H1 (cell line): ENCODE measurements at regions not wholly inside any gene's neighbourhood (a gene's known extent, or its start where the extent isn't known, plus 50 kb on each side); places are given as distances from the start of the nearest gene placed in this dataset.

Experiments used
- CTCF ChIA-PET: fragments of 300-600 bp; sonication (Branson Sonifier 250); formaldehyde crosslinking; loops from one replicate; lab custom pipeline; 2021; ENCODE audit not compliant: partially characterized antibody; lab: Charles Lee
- POLR2A ChIA-PET: fragments of 300-600 bp; sonication (Branson Sonifier 250); formaldehyde crosslinking; loops from one replicate; lab custom pipeline; 2021; ENCODE audit warnings: inconsistent platforms; ENCODE audit not compliant: partially characterized antibody; lab: Charles Lee
- DNase-seq, 2 experiments: peaks; one replicate each; pipeline versions ENCODE4 v3.0.0 to v3.0.0-alpha.2; 2010 to 2022; ENCODE audit warnings: low spot score in 2 of 2, low read depth in 1 of 2, mixed read lengths in 1 of 2
- FAIRE-seq: peaks from 2 replicates; lab custom pipeline; 2011; peaks lifted over from hg19 to GRCh38; lab: Jason Lieb, UNC
- H2AFZ ChIP-seq: 2 replicates; pipeline ENCODE4 v1.8.1; 2012; ENCODE audit warnings: low read length, inconsistent platforms
- H2AK5ac ChIP-seq: 2 replicates; pipeline ENCODE4 v1.6.1; 2013; ENCODE audit warnings: low read depth, low read length
- H2BK120ac ChIP-seq: replicated peaks from 2 replicates; pipeline ENCODE3; 2013; ENCODE audit warnings: low read depth, low read length, inconsistent platforms
- H2BK12ac ChIP-seq: 2 replicates; pipeline ENCODE4 v1.6.1; 2013; ENCODE audit warnings: low read depth, low read length
- H2BK15ac ChIP-seq: 2 replicates; pipeline ENCODE4 v1.6.1; 2013; ENCODE audit warnings: low read length
- H2BK20ac ChIP-seq: 2 replicates; pipeline ENCODE4 v1.6.1; 2013; ENCODE audit warnings: low read length
- H2BK5ac ChIP-seq: 2 replicates; pipeline ENCODE4 v1.6.1; 2013; ENCODE audit warnings: low read depth, low read length
- H3K14ac ChIP-seq: 2 replicates; pipeline ENCODE4 v1.6.1; 2013; ENCODE audit warnings: inconsistent platforms; ENCODE audit not compliant: insufficient read length
- H3K18ac ChIP-seq: 2 replicates; pipeline ENCODE4 v1.6.1; 2013; ENCODE audit warnings: low read length; ENCODE audit errors: extremely low read depth
- H3K23ac ChIP-seq: 2 replicates; pipeline ENCODE4 v1.6.1; 2013; ENCODE audit warnings: inconsistent platforms; ENCODE audit not compliant: insufficient read length
- H3K23me2 ChIP-seq: 2 replicates; pipeline ENCODE4 v1.6.1; 2013; ENCODE audit warnings: low read depth, low read length
- H3K27ac ChIP-seq: 2 replicates; pipeline ENCODE4 v1.6.1; 2011; ENCODE audit warnings: low read depth, low read length, inconsistent platforms
- H3K27me3 ChIP-seq, 4 experiments: replicated peaks in 1 of 4; 1 replicate in 1 of 4; 2 replicates in 3 of 4; pipeline versions ENCODE4 v1.6.1 to v1.8.1; 2011 to 2013; ENCODE audit warnings: low read length in 3 of 4, mild to moderate bottlenecking in 3 of 4, inconsistent platforms in 2 of 4, mixed read lengths in 2 of 4, moderate library complexity in 1 of 4; ENCODE audit not compliant: control insufficient read depth in 3 of 4, insufficient read depth in 3 of 4; ENCODE audit errors: extremely low read depth in 1 of 4
- H3K36me3 ChIP-seq, 4 experiments: 2 replicates each; pipeline versions ENCODE4 v1.6.1 to v1.8.1; 2011 to 2013; ENCODE audit warnings: mild to moderate bottlenecking in 4 of 4, low read length in 3 of 4, moderate library complexity in 2 of 4, control low read depth in 1 of 4, inconsistent platforms in 1 of 4; ENCODE audit not compliant: insufficient read depth in 4 of 4, control insufficient read depth in 2 of 4
- H3K4ac ChIP-seq: replicated peaks from 2 replicates; pipeline ENCODE3; 2013; ENCODE audit warnings: low read length, low read depth, mixed read lengths, inconsistent platforms; ENCODE audit not compliant: insufficient read length
- H3K4me1 ChIP-seq, 4 experiments: replicated peaks in 1 of 4; 1 replicate in 1 of 4; 2 replicates in 3 of 4; pipeline versions ENCODE4 v1.6.1 to v1.8.1; 2011 to 2013; ENCODE audit warnings: low read length in 3 of 4, inconsistent platforms in 2 of 4, mixed read lengths in 1 of 4; ENCODE audit not compliant: insufficient read depth in 4 of 4, control insufficient read depth in 3 of 4
- H3K4me2 ChIP-seq, 2 experiments: 2 replicates each; pipeline versions ENCODE4 v1.6.1 to v1.8.1; 2011 to 2013; ENCODE audit warnings: low read depth in 2 of 2, low read length in 2 of 2, control low read depth in 1 of 2, inconsistent platforms in 1 of 2, mild to moderate bottlenecking in 1 of 2; ENCODE audit not compliant: insufficient read depth in 1 of 2
- H3K4me3 ChIP-seq, 4 experiments: fragments of 200-600, 300-600 bp in 1 of 4; sonication (generic), shearing (Covaris generic), sonication (Bioruptor Twin) in 1 of 4; 2 replicates each; pipeline versions ENCODE4 v1.5.1 to v1.8.1; 2011 to 2016; ENCODE audit warnings: low read length in 4 of 4, low read depth in 3 of 4, control low read depth in 2 of 4, inconsistent platforms in 2 of 4, mild to moderate bottlenecking in 2 of 4, mixed read lengths in 1 of 4, moderate library complexity in 1 of 4; ENCODE audit not compliant: insufficient read depth in 2 of 4; ENCODE audit errors: extremely low read depth in 1 of 4
- H3K56ac ChIP-seq: replicated peaks from 2 replicates; pipeline ENCODE3; 2013; ENCODE audit warnings: low read depth, mild to moderate bottlenecking, mixed read lengths, low read length, inconsistent platforms; ENCODE audit not compliant: insufficient read length
- H3K79me1 ChIP-seq: 2 replicates; pipeline ENCODE4 v1.6.1; 2013; ENCODE audit warnings: low read depth, low read length, control low read depth
- H3K79me2 ChIP-seq, 2 experiments: 2 replicates each; pipeline versions ENCODE4 v1.6.1 to v1.8.1; 2012 to 2013; ENCODE audit warnings: low read length in 2 of 2, mild to moderate bottlenecking in 2 of 2, inconsistent platforms in 1 of 2; ENCODE audit not compliant: insufficient read depth in 2 of 2, control insufficient read depth in 1 of 2
- H3K9ac ChIP-seq, 4 experiments: replicated peaks in 1 of 4; 1 replicate in 1 of 4; 2 replicates in 3 of 4; pipeline versions ENCODE4 v1.6.1 to v1.8.1; 2011 to 2013; ENCODE audit warnings: low read depth in 3 of 4, low read length in 3 of 4, control low read depth in 2 of 4, mild to moderate bottlenecking in 2 of 4, moderate library complexity in 2 of 4, inconsistent platforms in 1 of 4; ENCODE audit errors: extremely low read depth in 1 of 4
- H3K9me3 ChIP-seq, 2 experiments: 2 replicates each; pipeline versions ENCODE4 v1.6.1 to v1.8.1; 2012 to 2013; ENCODE audit warnings: mild to moderate bottlenecking in 2 of 2, moderate library complexity in 2 of 2, control low read depth in 1 of 2, inconsistent platforms in 1 of 2, low read depth in 1 of 2, low read length in 1 of 2, mixed read lengths in 1 of 2; ENCODE audit not compliant: insufficient read depth in 2 of 2
- H4K20me1 ChIP-seq, 2 experiments: replicated peaks in 1 of 2; 2 replicates each; pipeline versions ENCODE3 to v1.8.1; 2011 to 2013; ENCODE audit warnings: inconsistent platforms in 2 of 2, low read length in 2 of 2, mild to moderate bottlenecking in 1 of 2; ENCODE audit not compliant: insufficient read depth in 2 of 2, control insufficient read depth in 1 of 2
- H4K5ac ChIP-seq: 2 replicates; pipeline ENCODE4 v1.6.1; 2013; ENCODE audit warnings: low read length, low read depth, mixed read lengths, inconsistent platforms; ENCODE audit not compliant: insufficient read length
- H4K8ac ChIP-seq: 2 replicates; pipeline ENCODE4 v1.8.0; 2013; ENCODE audit warnings: mild to moderate bottlenecking, moderate library complexity, low read length, inconsistent platforms; ENCODE audit not compliant: insufficient read depth; ENCODE audit errors: extremely low read depth
- H4K91ac ChIP-seq: replicated peaks from 2 replicates; pipeline ENCODE3; 2013; ENCODE audit warnings: low read length, mixed read lengths, inconsistent platforms; ENCODE audit not compliant: insufficient read length
- CBX5 ChIP-seq: fragments of 300-800, 300-1000 bp; sonication (generic); IDR thresholded peaks from 2 replicates; pipeline ENCODE4 v1.7.1; 2016; ENCODE audit warnings: antibody characterized with exemption, low read length, low read depth
- EGR1 ChIP-seq: IDR thresholded peaks from 2 replicates; pipeline ENCODE4 v1.6.1; 2011; ENCODE audit warnings: low read depth, low read length, borderline replicate concordance
- EP300 ChIP-seq, 2 experiments: IDR thresholded peaks; 1 replicate in 1 of 2; 2 replicates in 1 of 2; pipeline ENCODE4 v1.6.1; 2011 to 2012; ENCODE audit warnings: low read depth in 2 of 2, low read length in 2 of 2, mild to moderate bottlenecking in 2 of 2, borderline replicate concordance in 1 of 2, inconsistent platforms in 1 of 2, moderate library complexity in 1 of 2
- HDAC2 ChIP-seq, 2 experiments: fragments of 300-600 bp in 1 of 2; sonication (generic) in 1 of 2; IDR thresholded peaks; 2 replicates each; pipeline ENCODE4 v1.6.1; 2011 to 2012; ENCODE audit warnings: low read depth in 2 of 2, low read length in 2 of 2, mild to moderate bottlenecking in 2 of 2, moderate library complexity in 2 of 2, borderline replicate concordance in 1 of 2, inconsistent platforms in 1 of 2
- HDAC6 ChIP-seq: IDR thresholded peaks from one replicate; pipeline ENCODE4 v1.7.1; 2012; ENCODE audit warnings: low read depth, mild to moderate bottlenecking, inconsistent platforms, low read length, moderate library complexity
- MAFK ChIP-seq: IDR thresholded peaks from 2 replicates; pipeline ENCODE4 v1.6.1; 2012; ENCODE audit warnings: low read depth, mild to moderate bottlenecking, improper control_type of control experiment, low read length
- MAX ChIP-seq: IDR thresholded peaks from 2 replicates; pipeline ENCODE4 v1.6.1; 2012; ENCODE audit warnings: inconsistent platforms
- RBBP5 ChIP-seq: IDR thresholded peaks from 2 replicates; pipeline ENCODE4 v1.7.1; 2012; ENCODE audit warnings: low read depth, mild to moderate bottlenecking, inconsistent platforms, low read length, moderate library complexity, borderline replicate concordance
- SIX5 ChIP-seq: IDR thresholded peaks from 2 replicates; pipeline ENCODE4 v1.6.1; 2011; ENCODE audit warnings: mild to moderate bottlenecking, low read depth, low read length
- ZNF274 ChIP-seq: IDR thresholded peaks from 2 replicates; pipeline ENCODE4 v1.7.0; 2012; ENCODE audit warnings: low read length, borderline replicate concordance; ENCODE audit errors: extremely low read depth
- WGBS, 2 experiments: shearing (Covaris generic) in 1 of 2; methylation state at CpG; one replicate each; pipeline versions ENCODE4 v1.1.6 to v1.1.7; 2013 to 2015; ENCODE audit warnings: low lambda C conversion rate in 2 of 2, mixed read lengths in 2 of 2, inconsistent platforms in 1 of 2, low coverage in 1 of 2, missing lambda C conversion rate in 1 of 2; ENCODE audit not compliant: insufficient replicate concordance in 2 of 2, insufficient coverage in 1 of 2, insufficient read length in 1 of 2; ENCODE audit errors: extremely low coverage in 1 of 2, missing lambda C conversion rate in 1 of 2; 5-methylcytosine and 5-hydroxymethylcytosine counted together
- TF ChIP-seq, protein P1 (sequence below): IDR thresholded peaks from 2 replicates; pipeline ENCODE4 v1.6.1; 2012; ENCODE audit warnings: inconsistent platforms

DNA sequence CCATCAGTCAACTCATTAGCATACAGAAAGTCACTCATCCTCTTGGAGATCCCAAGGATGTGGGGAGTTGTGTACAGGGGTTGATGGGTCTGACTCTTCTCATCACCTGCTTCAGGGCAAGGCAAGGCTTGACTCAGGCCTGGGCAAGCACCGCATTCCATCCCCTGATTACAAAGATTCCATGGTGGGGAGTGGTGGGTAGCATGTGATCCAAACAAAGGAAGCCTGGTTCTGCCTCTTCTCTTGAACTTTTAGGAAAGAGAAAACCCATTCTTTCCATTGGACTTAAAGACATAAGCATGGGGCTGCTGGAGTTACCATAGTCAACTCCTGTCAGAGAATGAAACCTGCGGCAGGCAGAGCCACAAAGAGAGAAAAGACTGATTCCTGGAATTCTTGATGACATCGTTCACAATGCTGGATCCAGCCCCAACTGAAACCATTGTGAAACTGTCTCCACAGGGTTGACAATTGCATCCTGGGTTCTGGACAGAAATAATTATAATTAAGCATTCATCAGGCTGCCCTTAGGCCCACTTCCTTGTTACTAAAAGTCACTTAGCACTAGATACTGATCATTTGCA, 235.8 kb upstream of the KCNG1 start:
- Histone ChIP-seq H2BK20ac (no peak overlapping the region; the same call in 1 of the 2 replicates), H3K4me3 (no peak overlapping the region), H2AK5ac (no peak overlapping the region), H3K18ac (no peak overlapping the region), H3K27ac (no peak overlapping the region), H3K9me3 (no peaks in the 10 kb centered on the region), H4K91ac (no peak overlapping the region), H3K4me1 (peaks cover 0 to 15% (median 6%) of the 10 kb centered on the region in 4 experiments; a peak in 2 of 7 replicates), H3K56ac (no peak overlapping the region), H4K5ac (no peak overlapping the region), H3K27me3 (no peaks in the 10 kb centered on the region), H3K14ac (no peak overlapping the region), H3K9ac (no peak overlapping the region), H3K23me2 (0 out of 2 replicates have a peak, but pooled peaks cover 2% of the 10 kb centered on the region), H4K20me1 (no peaks in the 10 kb centered on the region), H2BK5ac (no peak overlapping the region), H3K4me2 (no peak overlapping the region), H4K8ac (no peak overlapping the region), H3K79me1 (no peaks in the 10 kb centered on the region), H3K4ac (no peak overlapping the region), H2BK12ac (no peak overlapping the region), H3K79me2 (no peaks in the 10 kb centered on the region), H2BK120ac (no peak overlapping the region), H2AFZ (no peak overlapping the region), H3K23ac (no peak overlapping the region), H3K36me3 (no peaks in the 10 kb centered on the region), H2BK15ac (no peak overlapping the region)
- 82% methylated on average over 3 of the region's 3 CpGs; no CpG with 5 or more reads in 1 of the 2 experiments for WGBS, 2 experiments
- FAIRE-seq (no peak), DNase-seq (no peak)
- CTCF ChIA-PET: interaction anchor here (1.5 to 4.1 kb wide), 4 partner anchors 16 to 271 kb away, joined by 3 to 20 read pairs (median 6); no protein-coding TSS in a partner anchor
- POLR2A ChIA-PET: interaction anchor here (2.5 kb wide), 1 partner anchor 37 kb away, joined by 10 read pairs; no protein-coding TSS in a partner anchor
- TF ChIP-seq HDAC2 (IDR thresholded peaks at IDR 0.05; ENCODE audit: borderline replicate concordance in 1 of 2, low read depth in 2 of 2, low read length in 2 of 2) (no peak), EP300 (IDR thresholded peaks at IDR 0.05; ENCODE audit: borderline replicate concordance in 1 of 2, low read depth in 2 of 2, low read length in 2 of 2) (no peak), RBBP5 (no peak), EGR1 (no peak), MAFK (no peak), HDAC6 (no peak), SIX5 (no peak), MAX (no peak), CBX5 (no peak), ZNF274 (no peak)
- TF ChIP-seq, protein P1, sequence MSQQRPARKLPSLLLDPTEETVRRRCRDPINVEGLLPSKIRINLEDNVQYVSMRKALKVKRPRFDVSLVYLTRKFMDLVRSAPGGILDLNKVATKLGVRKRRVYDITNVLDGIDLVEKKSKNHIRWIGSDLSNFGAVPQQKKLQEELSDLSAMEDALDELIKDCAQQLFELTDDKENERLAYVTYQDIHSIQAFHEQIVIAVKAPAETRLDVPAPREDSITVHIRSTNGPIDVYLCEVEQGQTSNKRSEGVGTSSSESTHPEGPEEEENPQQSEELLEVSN: no peak
